GM23338 (cell line): ENCODE measurements at regions not wholly inside any gene's neighbourhood (a gene's known extent, or its start where the extent isn't known, plus 50 kb on each side); places are given as distances from the start of the nearest gene placed in this dataset.

Experiments used
- ATAC-seq: fragments of 200-7000 bp; cut with Tn5 transposase; 3 replicates; pipeline ENCODE4 v1.9.1; 2020
- DNase-seq: peaks from one replicate; pipeline ENCODE4 v3.0.0-alpha.2; 2015; ENCODE audit warnings: low spot score
- H2AFZ ChIP-seq: fragments of 200-600 bp; sonication (generic); 2 replicates; pipeline ENCODE4 v1.8.0; 2016; ENCODE audit warnings: antibody characterized with exemption, mild to moderate bottlenecking, moderate library complexity
- H3F3A ChIP-seq: fragments of 200-600 bp; sonication (generic); replicated peaks from 2 replicates; pipeline ENCODE4 v1.8.0; 2017; ENCODE audit warnings: antibody characterized with exemption, mixed run types, low read depth
- H3K27ac ChIP-seq: fragments of 200-600 bp; sonication (generic); 2 replicates; pipeline ENCODE4 v1.6.1; 2016; ENCODE audit warnings: low read depth
- H3K27me3 ChIP-seq: fragments of 200-600 bp; sonication (generic); 2 replicates; pipeline ENCODE4 v1.8.0; 2016; ENCODE audit warnings: mild to moderate bottlenecking, mixed run types, moderate library complexity; ENCODE audit not compliant: insufficient read depth
- H3K36me3 ChIP-seq: fragments of 200-600 bp; sonication (generic); 2 replicates; pipeline ENCODE4 v1.8.0; 2016; ENCODE audit warnings: mild to moderate bottlenecking; ENCODE audit not compliant: insufficient read depth
- H3K4me1 ChIP-seq: fragments of 200-600 bp; sonication (generic); 2 replicates; pipeline ENCODE4 v1.8.0; 2016; ENCODE audit warnings: mild to moderate bottlenecking, moderate library complexity; ENCODE audit not compliant: insufficient read depth
- H3K4me2 ChIP-seq: fragments of 200-600 bp; sonication (generic); 2 replicates; pipeline ENCODE4 v1.7.1; 2017; ENCODE audit warnings: mixed run types
- H3K4me3 ChIP-seq: fragments of 200-600 bp; sonication (generic); 2 replicates; pipeline ENCODE4 v1.6.1; 2016; ENCODE audit warnings: mixed run types
- H3K79me2 ChIP-seq: fragments of 200-600 bp; sonication (generic); replicated peaks from 2 replicates; pipeline ENCODE4 v1.8.0; 2017; ENCODE audit warnings: mild to moderate bottlenecking; ENCODE audit not compliant: insufficient read depth
- H3K9me2 ChIP-seq: fragments of 200-600 bp; sonication (generic); 2 replicates; pipeline ENCODE4 v1.8.0; 2017; ENCODE audit not compliant: insufficient read depth
- H4K20me1 ChIP-seq: fragments of 200-600 bp; sonication (generic); replicated peaks from 2 replicates; pipeline ENCODE4 v1.8.0; 2017; ENCODE audit warnings: mild to moderate bottlenecking; ENCODE audit not compliant: insufficient read depth
- H3K27ac Mint-ChIP-seq: 2 replicates; pipeline ENCODE4 v1.8.0; 2020; ENCODE audit warnings: inconsistent platforms, mild to moderate bottlenecking, moderate library complexity, mixed read lengths
- H3K27me3 Mint-ChIP-seq: 3 replicates; pipeline ENCODE4 v1.8.0; 2022; ENCODE audit warnings: low read depth, mild to moderate bottlenecking, moderate library complexity, mixed read lengths, inconsistent platforms; ENCODE audit not compliant: insufficient read depth, poor library complexity
- H3K36me3 Mint-ChIP-seq: 3 replicates; pipeline ENCODE4 v1.8.0; 2021; ENCODE audit warnings: low read depth, mild to moderate bottlenecking, inconsistent platforms, moderate library complexity, mixed read lengths
- H3K4me1 Mint-ChIP-seq: 3 replicates; pipeline ENCODE4 v1.8.0; 2020; ENCODE audit warnings: mild to moderate bottlenecking, inconsistent platforms, mixed read lengths
- H3K4me3 Mint-ChIP-seq: 3 replicates; pipeline ENCODE4 v1.8.0; 2021; ENCODE audit warnings: moderate library complexity, mild to moderate bottlenecking, inconsistent platforms, mixed read lengths
- H3K9me3 Mint-ChIP-seq: 3 replicates; pipeline ENCODE4 v1.8.0; 2020; ENCODE audit warnings: moderate library complexity, mild to moderate bottlenecking, inconsistent platforms, mixed read lengths
- EZH2 ChIP-seq: fragments of 200-600 bp; sonication (generic); IDR thresholded peaks from one replicate; pipeline ENCODE4 v1.8.0; 2017; ENCODE audit warnings: antibody characterized with exemption, mild to moderate bottlenecking, low read depth; ENCODE audit not compliant: unreplicated experiment
- JUNB ChIP-seq: IDR thresholded peaks from one replicate; pipeline ENCODE4 v1.6.1; 2016; ENCODE audit warnings: antibody characterized with exemption; ENCODE audit not compliant: unreplicated experiment
- NANOG ChIP-seq: IDR thresholded peaks from 2 replicates; pipeline ENCODE4 v1.6.1; 2016; ENCODE audit warnings: antibody characterized with exemption, borderline replicate concordance
- STAT1 ChIP-seq: IDR thresholded peaks from one replicate; pipeline ENCODE4 v1.6.1; 2016; ENCODE audit warnings: antibody characterized with exemption; ENCODE audit not compliant: unreplicated experiment
- ZNF114 ChIP-seq: fragments of 250-450 bp; sonication (Bioruptor Pico); IDR thresholded peaks from 2 replicates; pipeline ENCODE4 v1.5.0; 2020; ENCODE audit warnings: mild to moderate bottlenecking, moderate library complexity
- ZNF331 ChIP-seq: fragments of 250-450 bp; sonication (Bioruptor Pico); IDR thresholded peaks from 2 replicates; pipeline ENCODE4 v1.5.0; 2020; ENCODE audit warnings: low read depth, mild to moderate bottlenecking, moderate library complexity
- TF ChIP-seq, protein P1 (sequence below), 2 experiments: fragments of 200-600 bp in 1 of 2; sonication (generic) in 1 of 2; conservative IDR thresholded peaks; 2 replicates each; pipeline versions ENCODE4 v1.5.1 to v1.6.1; 2016 to 2017; ENCODE audit warnings: antibody characterized with exemption in 2 of 2, low read depth in 2 of 2, mild to moderate bottlenecking in 2 of 2, moderate library complexity in 1 of 2
- TF ChIP-seq, protein P2 (sequence below): IDR thresholded peaks from one replicate; pipeline ENCODE4 v1.6.1; 2018; ENCODE audit warnings: antibody characterized with exemption; ENCODE audit not compliant: unreplicated experiment
- TF ChIP-seq, protein P3 (sequence below): fragments of 250-450 bp; sonication (Bioruptor Pico); IDR thresholded peaks from 2 replicates; pipeline ENCODE4 v1.5.0; 2020; ENCODE audit warnings: mild to moderate bottlenecking, moderate library complexity

DNA sequence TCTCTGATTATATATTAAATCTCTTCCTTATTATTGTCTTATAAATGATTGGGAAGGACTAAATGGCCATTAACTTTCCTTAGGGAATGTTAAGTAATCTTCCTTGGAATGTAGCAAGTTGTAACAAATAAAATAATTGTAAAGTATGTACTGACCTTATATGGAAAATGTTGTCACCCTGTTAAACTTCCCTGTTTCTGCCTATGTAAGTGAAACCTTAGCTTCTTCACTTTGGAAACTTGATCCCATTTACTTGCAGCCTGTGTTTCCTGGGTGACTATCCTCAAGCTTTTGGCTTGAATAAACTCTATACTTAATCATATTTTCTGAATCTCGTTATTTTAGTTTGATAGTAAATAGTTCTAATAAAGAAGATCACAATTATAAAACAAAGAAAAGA, 519.5 kb upstream of the PTCHD4 start (continued):
- TF ChIP-seq, protein P1, sequence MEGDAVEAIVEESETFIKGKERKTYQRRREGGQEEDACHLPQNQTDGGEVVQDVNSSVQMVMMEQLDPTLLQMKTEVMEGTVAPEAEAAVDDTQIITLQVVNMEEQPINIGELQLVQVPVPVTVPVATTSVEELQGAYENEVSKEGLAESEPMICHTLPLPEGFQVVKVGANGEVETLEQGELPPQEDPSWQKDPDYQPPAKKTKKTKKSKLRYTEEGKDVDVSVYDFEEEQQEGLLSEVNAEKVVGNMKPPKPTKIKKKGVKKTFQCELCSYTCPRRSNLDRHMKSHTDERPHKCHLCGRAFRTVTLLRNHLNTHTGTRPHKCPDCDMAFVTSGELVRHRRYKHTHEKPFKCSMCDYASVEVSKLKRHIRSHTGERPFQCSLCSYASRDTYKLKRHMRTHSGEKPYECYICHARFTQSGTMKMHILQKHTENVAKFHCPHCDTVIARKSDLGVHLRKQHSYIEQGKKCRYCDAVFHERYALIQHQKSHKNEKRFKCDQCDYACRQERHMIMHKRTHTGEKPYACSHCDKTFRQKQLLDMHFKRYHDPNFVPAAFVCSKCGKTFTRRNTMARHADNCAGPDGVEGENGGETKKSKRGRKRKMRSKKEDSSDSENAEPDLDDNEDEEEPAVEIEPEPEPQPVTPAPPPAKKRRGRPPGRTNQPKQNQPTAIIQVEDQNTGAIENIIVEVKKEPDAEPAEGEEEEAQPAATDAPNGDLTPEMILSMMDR (conservative IDR thresholded peaks at IDR 0.05; ENCODE audit: low read depth in 2 of 2): no peak
- TF ChIP-seq JUNB (no peak), ZNF331 (CRISPR knock-in tag) (no peak)

DNA sequence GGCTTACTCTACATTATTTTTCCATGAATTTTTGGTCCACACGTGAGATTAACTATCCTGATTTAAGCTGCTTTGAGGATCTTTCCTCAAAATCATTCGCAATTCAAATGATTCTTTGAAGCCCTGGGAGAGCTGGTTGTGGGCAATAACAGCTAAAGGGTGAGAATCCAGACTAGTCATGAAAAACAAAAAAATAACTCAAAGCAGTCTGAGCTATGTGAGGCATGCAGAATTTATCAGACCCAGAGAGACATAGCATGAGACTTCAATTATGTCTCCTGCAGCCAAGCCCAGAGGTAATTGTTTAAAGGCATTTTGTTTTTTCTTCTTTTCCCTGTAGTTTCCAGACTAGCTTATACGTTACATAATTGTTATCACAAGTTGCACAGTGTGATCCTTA, 517.3 kb upstream of the PTCHD4 start:
- Mint-ChIP-seq H3K27me3 (no peaks in the 10 kb centered on the region), H3K4me1 (peaks cover 10% of the 10 kb centered on the region), H3K27ac (no peak overlapping the region), H3K4me3 (no peak overlapping the region), H3K9me3 (no peaks in the 10 kb centered on the region), H3K36me3 (no peaks in the 10 kb centered on the region)
- Histone ChIP-seq H4K20me1 (no peaks in the 10 kb centered on the region), H3K9me2 (no peaks in the 10 kb centered on the region), H3K4me3 (no peak overlapping the region), H3K36me3 (no peaks in the 10 kb centered on the region), H3F3A (no peaks in the 10 kb centered on the region), H3K27ac (no peak overlapping the region), H3K79me2 (no peaks in the 10 kb centered on the region), H3K27me3 (no peaks in the 10 kb centered on the region), H2AFZ (peak overlapping the region; percentile 33; the same call in 1 of the 2 replicates), H3K4me1 (peaks cover 8% of the 10 kb centered on the region), H3K4me2 (no peak overlapping the region)
- no peak for ATAC-seq
- peak; percentile 7 for DNase-seq
- TF ChIP-seq STAT1 (no peak), JUNB (no peak), NANOG (no peak)

DNA sequence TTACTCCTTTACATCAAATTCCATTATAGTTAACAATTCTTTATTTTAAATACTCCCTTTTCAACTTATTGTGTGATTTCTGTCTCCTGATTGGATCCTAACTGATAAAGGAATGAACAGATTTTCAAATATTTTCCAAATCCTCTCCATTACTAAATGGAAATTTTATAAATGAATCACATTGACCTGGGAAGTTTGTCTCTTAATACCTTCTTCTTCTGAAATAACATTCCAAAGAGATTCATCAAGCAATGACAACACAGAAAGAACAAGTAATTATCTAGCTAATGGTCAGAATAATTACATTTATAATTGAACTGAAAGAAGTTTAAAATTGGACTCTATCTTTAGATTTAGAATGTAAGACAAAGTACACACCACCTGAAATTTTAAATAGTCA, 515.4 kb upstream of the PTCHD4 start:
- Mint-ChIP-seq H3K9me3 (no peaks in the 10 kb centered on the region), H3K27ac (no peak overlapping the region), H3K27me3 (no peaks in the 10 kb centered on the region), H3K36me3 (no peaks in the 10 kb centered on the region), H3K4me1 (peaks cover 10% of the 10 kb centered on the region), H3K4me3 (no peak overlapping the region)
- Histone ChIP-seq H3K27ac (no peak overlapping the region), H3K36me3 (no peaks in the 10 kb centered on the region), H3K9me2 (no peaks in the 10 kb centered on the region), H3F3A (no peaks in the 10 kb centered on the region), H3K4me2 (no peak overlapping the region), H3K27me3 (no peaks in the 10 kb centered on the region), H4K20me1 (no peaks in the 10 kb centered on the region), H3K4me1 (peaks cover 8% of the 10 kb centered on the region), H2AFZ (no peak overlapping the region), H3K4me3 (no peak overlapping the region), H3K79me2 (no peaks in the 10 kb centered on the region)
- ATAC-seq (no peak), DNase-seq (no peak)
- TF ChIP-seq, protein P2, sequence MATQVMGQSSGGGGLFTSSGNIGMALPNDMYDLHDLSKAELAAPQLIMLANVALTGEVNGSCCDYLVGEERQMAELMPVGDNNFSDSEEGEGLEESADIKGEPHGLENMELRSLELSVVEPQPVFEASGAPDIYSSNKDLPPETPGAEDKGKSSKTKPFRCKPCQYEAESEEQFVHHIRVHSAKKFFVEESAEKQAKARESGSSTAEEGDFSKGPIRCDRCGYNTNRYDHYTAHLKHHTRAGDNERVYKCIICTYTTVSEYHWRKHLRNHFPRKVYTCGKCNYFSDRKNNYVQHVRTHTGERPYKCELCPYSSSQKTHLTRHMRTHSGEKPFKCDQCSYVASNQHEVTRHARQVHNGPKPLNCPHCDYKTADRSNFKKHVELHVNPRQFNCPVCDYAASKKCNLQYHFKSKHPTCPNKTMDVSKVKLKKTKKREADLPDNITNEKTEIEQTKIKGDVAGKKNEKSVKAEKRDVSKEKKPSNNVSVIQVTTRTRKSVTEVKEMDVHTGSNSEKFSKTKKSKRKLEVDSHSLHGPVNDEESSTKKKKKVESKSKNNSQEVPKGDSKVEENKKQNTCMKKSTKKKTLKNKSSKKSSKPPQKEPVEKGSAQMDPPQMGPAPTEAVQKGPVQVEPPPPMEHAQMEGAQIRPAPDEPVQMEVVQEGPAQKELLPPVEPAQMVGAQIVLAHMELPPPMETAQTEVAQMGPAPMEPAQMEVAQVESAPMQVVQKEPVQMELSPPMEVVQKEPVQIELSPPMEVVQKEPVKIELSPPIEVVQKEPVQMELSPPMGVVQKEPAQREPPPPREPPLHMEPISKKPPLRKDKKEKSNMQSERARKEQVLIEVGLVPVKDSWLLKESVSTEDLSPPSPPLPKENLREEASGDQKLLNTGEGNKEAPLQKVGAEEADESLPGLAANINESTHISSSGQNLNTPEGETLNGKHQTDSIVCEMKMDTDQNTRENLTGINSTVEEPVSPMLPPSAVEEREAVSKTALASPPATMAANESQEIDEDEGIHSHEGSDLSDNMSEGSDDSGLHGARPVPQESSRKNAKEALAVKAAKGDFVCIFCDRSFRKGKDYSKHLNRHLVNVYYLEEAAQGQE: no peak
- TF ChIP-seq, protein P3, sequence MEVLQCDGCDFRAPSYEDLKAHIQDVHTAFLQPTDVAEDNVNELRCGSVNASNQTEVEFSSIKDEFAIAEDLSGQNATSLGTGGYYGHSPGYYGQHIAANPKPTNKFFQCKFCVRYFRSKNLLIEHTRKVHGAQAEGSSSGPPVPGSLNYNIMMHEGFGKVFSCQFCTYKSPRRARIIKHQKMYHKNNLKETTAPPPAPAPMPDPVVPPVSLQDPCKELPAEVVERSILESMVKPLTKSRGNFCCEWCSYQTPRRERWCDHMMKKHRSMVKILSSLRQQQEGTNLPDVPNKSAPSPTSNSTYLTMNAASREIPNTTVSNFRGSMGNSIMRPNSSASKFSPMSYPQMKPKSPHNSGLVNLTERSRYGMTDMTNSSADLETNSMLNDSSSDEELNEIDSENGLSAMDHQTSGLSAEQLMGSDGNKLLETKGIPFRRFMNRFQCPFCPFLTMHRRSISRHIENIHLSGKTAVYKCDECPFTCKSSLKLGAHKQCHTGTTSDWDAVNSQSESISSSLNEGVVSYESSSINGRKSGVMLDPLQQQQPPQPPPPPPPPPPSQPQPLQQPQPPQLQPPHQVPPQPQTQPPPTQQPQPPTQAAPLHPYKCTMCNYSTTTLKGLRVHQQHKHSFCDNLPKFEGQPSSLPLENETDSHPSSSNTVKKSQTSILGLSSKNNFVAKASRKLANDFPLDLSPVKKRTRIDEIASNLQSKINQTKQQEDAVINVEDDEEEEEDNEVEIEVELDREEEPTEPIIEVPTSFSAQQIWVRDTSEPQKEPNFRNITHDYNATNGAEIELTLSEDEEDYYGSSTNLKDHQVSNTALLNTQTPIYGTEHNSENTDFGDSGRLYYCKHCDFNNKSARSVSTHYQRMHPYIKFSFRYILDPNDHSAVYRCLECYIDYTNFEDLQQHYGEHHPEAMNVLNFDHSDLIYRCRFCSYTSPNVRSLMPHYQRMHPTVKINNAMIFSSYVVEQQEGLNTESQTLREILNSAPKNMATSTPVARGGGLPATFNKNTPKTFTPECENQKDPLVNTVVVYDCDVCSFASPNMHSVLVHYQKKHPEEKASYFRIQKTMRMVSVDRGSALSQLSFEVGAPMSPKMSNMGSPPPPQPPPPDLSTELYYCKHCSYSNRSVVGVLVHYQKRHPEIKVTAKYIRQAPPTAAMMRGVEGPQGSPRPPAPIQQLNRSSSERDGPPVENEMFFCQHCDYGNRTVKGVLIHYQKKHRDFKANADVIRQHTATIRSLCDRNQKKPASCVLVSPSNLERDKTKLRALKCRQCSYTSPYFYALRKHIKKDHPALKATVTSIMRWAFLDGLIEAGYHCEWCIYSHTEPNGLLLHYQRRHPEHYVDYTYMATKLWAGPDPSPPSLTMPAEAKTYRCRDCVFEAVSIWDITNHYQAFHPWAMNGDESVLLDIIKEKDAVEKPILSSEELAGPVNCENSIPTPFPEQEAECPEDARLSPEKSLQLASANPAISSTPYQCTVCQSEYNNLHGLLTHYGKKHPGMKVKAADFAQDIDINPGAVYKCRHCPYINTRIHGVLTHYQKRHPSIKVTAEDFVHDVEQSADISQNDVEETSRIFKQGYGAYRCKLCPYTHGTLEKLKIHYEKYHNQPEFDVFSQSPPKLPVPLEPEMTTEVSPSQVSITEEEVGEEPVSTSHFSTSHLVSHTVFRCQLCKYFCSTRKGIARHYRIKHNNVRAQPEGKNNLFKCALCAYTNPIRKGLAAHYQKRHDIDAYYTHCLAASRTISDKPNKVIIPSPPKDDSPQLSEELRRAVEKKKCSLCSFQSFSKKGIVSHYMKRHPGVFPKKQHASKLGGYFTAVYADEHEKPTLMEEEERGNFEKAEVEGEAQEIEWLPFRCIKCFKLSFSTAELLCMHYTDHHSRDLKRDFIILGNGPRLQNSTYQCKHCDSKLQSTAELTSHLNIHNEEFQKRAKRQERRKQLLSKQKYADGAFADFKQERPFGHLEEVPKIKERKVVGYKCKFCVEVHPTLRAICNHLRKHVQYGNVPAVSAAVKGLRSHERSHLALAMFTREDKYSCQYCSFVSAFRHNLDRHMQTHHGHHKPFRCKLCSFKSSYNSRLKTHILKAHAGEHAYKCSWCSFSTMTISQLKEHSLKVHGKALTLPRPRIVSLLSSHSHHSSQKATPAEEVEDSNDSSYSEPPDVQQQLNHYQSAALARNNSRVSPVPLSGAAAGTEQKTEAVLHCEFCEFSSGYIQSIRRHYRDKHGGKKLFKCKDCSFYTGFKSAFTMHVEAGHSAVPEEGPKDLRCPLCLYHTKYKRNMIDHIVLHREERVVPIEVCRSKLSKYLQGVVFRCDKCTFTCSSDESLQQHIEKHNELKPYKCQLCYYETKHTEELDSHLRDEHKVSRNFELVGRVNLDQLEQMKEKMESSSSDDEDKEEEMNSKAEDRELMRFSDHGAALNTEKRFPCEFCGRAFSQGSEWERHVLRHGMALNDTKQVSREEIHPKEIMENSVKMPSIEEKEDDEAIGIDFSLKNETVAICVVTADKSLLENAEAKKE (CRISPR knock-in tag): no peak
- no peak for TF ChIP-seq ZNF114 (CRISPR knock-in tag)
- no peak for TF ChIP-seq EZH2
- TF ChIP-seq STAT1: no peak
- no peak for TF ChIP-seq ZNF331 (CRISPR knock-in tag)
